HS-5 (cell line): ENCODE measurements at regions not wholly inside any gene's neighbourhood (a gene's known extent, or its start where the extent isn't known, plus 50 kb on each side); places are given as distances from the start of the nearest gene placed in this dataset.

Source experiments
- DNase-seq: peaks from one replicate; pipeline ENCODE4 v3.0.0-alpha.2; 2012; ENCODE audit warnings: low read depth

DNA sequence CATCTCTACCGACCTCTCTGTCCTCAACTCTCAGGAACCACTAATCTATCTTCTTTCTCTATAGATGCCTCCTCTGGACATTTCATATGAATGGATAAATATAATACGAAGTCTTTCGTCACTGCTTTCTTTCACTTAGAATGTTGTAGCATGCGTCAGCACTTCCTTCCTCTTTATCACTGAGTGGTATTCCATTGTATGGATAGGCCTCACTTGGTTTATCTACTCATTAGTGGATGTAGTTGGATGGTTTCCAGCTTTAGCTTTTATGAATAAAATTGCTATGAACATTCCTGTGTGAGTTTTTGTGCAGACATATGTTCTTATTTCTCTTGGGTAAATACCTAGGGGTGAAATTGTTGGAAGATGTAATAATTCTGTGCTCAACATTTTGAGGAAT, 528.2 kb upstream of the FAT1 start:
- DNase-seq, result peak; percentile 38

DNA sequence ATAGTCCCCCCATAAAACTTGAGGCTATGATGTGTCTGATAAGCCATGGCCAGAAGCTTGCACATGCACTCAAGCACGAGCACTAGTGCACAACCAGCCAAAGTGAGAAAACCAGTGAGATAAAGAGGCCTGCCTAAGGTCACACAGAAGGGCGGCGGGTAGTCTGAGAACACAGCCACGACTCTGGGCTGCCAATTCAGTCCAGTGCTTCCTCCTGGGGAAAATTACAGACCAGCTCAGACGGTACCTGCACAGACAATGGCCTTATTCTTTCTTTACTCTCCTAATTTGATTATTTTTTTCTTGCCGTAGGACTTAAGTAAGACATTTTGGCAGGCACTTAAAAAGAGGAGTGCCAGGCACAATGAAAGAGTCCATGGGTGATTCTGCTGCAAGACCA, 533.2 kb upstream of the FAT1 start:
- no peak for DNase-seq

DNA sequence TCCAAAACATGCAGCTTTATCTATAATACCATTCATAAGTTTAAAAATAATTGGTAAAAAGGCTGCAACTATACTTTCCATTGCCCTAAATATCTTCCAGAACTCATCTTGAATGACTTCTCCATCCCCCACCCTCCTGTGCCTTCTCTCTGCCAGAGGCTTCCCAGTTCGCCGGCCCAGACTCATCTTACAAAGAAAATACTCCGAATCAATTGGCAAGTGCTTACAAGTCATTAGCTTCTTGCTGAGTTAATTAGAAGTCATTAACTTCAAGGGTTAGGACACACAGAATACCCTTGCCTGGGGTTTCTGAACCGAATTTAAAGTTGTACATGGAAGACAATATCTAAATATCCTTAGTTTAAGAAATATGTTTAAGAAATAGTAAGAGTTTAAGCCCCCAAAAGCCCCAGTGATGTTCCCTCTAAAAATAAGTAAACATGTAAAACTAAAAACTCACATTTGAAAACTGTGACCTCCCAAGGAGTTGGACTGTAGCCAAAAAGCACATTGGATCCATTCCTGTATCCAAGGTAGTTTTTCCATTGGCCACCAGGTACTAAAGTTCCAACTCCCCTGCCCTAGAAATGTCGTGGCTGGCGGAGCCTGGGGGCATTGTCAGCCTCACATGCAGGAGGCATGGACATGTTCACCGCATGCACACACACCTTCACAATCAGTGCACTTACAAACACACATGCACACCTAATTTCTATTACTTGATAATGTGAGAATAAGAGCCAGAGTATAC, 535.2 kb upstream of the FAT1 start:
- DNase-seq, result no peak

DNA sequence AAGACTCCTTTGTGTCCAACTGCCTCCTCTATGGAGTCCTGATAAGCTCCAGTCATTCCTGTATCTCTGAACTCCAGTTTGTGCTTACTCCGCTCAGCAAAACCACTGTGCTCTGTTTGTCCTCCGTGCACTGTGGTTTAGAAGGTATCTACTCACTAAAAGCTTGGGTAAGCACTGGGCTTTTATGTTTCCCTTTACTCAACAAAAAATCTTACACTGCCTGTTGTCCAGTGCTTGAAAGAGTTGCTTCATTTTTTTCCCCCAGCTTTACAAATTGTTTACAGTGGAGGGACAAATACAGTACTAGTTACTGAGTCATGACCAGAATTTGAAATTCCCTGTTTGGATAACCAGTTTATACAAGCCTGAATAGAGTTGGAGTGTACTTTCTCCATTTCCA, 545.3 kb upstream of the FAT1 start:
- DNase-seq, result no peak

DNA sequence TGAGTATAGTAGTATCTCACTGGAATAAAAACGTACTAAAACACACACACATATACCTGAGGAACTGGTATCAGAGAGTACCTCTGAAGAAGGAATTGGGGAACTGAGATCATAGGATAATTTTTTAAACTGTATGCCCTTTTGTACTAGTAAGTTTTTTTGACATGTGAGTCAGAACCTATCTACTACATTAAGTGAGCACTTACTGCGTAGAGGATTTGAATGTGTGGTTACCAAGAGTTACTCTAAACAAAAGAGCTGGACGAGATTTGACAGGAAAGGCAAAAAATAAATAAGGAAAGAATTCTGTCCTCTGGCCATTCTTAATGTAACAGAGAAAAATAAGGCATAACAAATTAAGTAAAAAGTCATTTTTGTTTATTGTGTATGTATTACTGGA, 546.5 kb upstream of the FAT1 start:
- DNase-seq, result no peak

DNA sequence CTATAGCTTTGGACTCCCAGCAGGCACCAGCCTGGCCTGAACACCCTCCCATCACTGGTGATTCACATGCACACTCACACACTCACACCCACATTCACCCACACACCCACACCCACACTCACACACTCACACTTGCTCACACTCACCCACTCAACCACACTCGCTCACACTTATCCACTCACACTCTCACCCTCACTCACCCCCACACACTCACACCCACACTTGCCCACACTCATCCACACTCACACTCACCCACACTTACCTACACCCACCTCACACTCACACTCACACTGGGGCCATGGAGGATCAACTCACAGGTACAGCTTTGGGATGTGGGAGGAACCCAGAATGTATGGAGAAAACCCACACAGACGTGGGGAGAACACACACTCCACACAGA, 548.2 kb upstream of the FAT1 start:
- no peak for DNase-seq

DNA sequence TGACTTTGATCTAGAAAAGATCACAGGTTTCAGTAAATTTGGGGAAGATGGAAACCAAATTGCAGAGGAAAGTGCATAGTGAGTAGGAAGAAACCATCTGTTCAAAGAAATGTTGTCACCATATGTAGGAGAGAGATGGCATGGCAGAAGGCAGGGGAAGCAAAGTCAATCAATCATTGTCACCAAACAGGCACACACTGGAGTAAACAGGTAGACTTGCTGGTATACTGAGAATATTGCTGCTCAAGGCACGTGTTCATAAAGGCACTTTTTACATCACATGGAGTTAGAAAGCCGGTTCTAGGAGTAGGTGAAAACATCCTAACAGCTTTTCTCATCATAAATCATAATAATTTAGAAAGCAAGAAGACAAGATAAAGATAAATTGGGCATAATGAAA, 550.5 kb upstream of the FAT1 start:
- no peak for DNase-seq

DNA sequence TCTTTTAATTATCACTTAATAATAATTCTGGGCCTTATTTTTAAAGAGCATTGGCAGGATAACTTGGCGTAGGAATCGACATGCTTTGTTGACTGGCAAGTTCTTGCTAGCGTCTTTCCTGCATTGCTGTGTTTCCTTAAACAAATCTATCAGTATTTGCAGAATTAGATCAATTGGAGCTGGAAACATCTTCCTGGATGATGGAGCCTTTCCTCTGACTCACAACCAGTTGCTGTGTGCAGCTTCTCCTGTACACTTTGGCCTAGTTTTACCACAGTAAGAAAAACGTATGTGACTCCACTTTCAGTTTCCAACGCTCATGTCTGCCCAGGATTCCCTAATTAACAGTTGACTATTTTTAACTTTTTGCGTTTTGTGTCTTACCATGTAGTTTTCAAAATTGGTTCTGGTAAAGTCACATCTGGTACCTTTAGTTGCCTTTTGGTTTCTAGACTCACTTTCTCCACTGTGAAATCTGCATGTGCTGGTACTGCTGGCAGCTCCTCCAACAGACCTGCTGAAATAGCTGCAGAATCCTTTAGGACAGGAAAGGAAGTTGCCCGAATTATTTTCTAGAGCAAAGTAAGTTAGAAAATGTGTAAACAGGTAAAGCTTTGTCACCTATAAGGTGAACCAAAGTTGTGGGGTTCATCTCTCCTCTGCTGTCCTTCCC, 553.2 kb upstream of the FAT1 start:
- DNase-seq, result no peak

DNA sequence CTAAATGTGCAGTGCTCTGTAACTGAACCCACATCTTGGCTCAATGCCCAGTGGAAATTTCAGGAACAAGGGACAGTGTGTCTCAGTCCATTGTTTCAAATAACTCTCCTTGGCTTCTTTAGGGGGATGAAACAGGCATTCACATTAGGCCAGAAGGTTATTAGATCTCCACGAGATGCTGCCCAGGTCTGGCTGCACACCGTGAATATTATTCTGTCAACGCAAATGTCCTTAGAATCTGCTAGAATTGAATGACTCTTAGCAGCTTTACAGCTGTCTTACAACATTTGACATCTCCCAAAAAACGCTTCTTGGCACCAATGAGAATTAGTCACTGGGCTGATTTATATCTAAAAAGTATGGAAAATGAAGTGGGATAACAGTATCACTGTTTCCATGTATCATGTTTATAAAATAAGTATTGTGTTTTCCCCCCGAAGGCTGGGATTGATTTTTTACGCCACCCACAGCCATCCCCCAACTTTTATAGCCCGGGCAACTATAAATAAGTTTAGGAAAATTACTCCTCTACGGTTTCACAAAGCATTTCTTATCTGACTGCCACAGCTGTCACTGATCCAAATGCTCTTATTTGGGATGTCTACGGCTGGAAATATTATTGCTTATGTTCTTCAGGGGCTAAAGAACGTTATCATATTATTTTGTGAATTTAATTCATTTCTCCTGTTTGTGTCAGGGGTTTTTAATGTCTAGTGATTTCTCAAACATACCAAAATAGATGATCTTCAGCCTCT, 559.7 kb upstream of the FAT1 start:
- no peak for DNase-seq

DNA sequence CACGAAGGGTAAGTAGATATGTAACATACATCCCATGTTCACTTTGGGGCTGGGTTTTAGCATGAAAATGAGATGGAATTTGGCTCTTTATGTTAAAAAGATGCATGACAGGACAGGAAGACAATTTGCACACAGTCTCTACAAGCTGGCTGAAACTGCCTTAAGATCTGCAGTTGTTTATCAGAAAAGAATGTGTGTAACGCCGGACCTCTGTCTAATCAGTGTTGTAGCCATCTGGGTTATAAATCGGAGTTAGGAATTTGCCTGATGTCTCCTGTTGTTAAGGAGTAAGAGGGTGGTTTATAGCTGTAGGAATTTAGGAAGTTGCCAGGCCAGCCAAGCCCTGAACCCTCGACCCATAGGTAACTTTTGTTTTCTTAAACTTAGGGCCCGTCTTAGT, 562.9 kb upstream of the FAT1 start:
- no peak for DNase-seq

DNA sequence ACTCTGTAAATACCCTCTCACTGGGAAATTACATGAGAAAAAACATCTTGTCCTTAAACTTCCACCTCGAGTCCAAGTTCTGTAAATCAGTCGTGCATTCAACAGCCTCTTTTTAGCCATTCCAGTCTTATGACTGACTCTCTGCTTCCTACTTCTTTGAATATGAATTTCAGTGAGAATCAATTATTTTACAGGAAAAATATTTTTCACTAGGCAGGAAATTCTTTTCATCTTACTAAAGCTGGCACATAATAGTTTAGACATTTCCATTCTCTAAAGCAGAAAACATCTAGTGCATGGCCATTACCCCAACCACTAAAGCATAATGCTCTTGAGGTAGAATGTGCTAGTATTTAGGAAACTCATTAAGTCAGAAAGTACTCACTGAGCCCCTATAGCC, 565.7 kb upstream of the FAT1 start:
- peak; percentile 13 for DNase-seq

DNA sequence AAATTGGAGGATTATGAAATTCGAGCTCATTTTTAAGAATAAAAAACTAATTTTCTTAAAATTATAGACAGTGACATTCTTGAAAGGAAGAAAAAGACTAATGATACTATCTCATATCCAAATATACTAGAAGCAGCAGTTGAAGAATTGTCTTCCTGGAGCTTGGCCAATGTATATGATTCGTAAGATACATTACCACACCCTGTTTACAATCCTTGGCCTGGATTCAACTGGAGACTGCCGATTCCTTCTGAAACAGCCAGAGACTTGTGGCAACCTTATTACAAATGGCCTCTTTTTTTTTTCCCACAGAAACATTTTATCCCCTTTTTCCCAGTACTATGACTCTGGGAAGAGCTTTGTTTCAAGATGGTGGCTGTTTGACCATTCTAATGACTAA, 571.2 kb upstream of the FAT1 start:
- DNase-seq, result peak; percentile 40

DNA sequence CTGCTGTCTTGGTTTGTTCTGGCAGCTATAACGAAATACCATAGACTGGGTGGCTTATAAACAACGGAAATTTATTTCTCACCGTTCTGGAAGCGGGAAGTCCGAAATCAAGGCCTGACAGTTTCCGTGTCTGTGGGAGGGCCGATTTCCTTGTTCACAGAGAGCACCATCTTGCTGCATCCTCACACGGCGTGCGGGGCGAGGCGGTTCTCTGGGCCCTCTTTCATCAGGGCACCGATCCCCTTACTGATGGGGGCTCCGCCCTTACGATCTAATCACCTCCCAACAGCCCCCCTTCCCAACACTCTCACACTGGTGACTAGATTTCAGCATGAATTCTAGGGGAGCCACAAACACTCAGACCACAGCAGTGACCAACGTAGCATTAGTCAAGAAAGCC, 578.3 kb upstream of the FAT1 start:
- DNase-seq, result no peak

DNA sequence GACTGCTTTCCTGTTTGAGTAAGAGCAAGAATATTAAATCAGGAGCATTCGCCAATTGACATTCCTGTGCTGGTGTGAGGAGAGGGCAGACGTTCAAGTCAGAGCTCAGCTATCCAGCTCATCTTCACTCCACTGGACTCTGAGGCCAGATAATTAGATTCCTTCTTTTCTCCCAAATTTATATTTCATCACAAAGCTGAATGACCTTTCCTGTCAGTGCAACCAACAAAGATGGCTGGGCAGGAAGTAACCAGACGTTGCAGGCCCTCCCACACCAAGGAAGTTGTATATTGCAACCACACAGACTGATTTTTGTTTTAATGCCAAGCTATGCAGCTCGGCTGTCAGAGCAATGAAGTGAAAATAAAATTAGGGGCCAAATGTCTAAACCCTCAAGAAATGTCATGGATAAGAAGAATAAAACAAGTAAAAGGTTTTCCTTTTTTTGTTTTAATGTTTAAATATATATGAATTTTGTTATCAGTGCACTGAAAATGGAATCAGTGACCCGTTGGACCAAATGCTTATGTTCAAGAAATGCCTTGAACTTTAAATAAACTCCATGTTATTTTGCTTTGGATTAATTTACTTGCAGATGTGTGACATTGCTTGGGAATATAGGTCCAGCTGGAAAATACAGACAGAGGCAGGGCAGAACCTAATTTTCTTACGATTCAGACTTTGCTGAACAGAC, 578.9 kb upstream of the FAT1 start:
- DNase-seq, result no peak

DNA sequence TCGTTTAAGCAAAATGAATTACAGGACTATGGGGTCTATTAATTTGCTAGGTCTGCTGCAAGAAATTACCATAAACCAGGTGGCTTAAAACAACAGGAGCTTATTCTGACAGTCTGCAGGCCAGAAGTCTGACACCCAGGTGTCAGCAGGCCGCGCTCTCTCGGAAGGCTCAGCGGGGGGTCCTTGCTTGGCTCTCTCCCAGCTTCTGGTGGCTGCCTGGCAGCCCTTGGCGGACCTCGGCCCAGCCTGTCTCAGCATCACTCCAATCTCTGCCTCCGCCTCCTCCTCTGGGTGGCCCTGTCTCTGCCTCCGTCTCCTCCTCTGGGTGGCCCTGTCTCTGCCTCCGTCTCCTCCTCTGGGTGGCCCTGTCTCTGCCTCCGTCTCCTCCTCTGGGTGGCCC, 580.5 kb upstream of the FAT1 start:
- DNase-seq, result no peak

DNA sequence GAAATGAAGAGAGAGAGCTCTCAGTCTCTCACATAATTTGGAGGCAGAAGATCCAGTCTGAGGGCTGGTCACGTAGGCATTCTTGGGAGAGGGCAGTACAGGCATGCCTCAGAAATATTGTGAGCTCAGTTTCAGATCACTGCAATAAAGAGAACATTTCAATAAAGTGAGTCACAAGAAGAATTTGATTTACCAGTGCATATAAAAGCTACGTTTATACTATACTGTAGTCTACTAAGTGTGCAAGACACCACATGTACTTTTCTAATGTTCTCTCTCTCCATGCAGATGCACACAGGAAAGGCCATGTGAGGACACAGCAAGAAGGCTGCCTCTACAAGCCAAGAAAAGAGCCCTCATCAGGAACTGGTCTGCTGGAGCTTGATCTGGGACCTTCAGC, 583.5 kb upstream of the FAT1 start:
- no peak for DNase-seq

DNA sequence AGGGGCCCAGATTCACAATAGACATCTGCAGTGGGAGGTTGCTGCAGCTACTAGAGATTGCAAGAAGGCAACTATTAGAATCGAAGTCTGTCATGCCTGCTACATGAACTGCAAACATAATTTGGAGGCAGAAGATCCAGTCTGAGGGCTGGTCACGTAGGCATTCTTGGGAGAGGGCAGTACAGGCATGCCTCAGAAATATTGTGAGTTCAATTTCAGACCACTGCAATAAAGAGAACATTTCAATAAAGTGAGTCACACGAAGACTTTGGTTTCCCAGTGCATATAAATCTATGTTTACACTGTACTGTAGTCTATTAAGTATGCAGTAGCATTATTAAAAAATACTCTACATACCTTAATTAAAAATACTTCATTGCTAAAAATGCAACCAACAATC, 585.8 kb upstream of the FAT1 start:
- no peak for DNase-seq

DNA sequence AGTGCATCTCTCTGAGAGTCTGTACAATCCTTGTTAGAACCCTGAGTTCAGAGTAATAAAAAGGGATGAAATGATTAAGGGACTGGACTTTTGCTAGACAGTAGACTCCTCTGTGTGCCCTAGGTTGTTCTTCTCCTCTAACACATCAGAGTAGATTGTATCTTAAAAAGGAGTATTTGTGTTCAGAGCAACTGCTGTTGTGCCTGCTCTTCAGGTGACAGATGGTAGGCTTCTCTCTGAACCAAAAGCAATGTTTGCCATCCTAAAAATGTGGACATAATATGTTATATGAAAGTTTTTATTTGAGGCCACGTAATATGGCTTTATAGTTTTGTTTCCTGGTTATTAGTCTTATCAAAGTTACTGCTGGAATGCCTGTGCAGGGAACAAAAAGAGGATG, 588.6 kb upstream of the FAT1 start:
- DNase-seq, result no peak

DNA sequence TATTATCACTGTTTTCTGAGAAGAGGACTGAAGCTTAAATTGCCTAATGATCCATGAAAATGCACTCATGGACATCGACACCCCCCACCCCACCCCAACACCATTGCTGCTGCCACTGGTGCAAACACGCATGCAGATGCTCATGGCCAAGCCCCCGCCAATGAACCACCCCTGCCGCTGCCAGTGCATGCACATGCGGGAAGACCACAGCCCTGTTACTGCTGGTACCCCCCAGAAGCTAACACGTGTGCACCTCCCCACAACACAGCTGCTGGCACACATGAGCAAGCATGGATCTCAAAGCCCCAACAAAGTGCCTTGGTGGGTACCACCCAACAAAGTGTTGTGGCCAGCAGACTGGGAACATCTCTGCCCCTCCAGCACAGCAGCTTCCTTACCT, 594.1 kb upstream of the FAT1 start:
- no peak for DNase-seq

DNA sequence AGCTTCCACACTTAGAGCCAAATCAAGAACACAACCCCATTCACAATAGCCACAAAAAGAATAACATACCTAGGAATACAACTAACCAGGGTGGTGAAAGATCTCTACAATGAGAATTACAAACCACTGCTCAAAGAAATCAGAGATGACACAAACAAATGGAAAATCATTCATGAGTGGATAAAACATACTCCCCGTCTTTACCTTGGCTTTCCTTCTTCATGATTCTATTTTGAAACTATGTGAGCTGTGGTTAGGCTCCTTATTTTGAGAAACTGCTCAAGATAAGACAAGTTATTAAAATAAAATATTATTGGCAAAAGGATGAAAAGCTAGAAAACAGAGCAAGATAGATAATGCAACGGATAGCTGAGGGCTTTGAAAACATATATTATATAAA, 598.1 kb upstream of the FAT1 start:
- DNase-seq, result no peak

DNA sequence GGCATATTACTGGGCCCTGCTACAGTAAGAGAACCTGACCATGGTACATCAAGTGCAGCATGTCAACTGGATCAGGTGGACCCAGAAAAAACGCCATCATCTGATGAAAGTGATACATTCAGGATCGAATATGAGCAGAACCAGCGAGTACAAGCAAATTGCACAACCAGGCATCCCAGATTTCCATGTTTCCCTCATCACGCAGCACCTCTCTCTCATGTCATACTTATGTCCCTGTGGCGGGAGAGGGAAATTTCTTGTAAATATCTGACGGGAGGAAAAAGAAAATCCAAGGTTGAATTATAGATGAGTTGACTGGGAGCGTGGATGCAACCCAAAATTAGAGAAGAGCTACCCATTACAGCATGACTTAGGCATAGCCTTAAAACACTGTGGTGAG, 608.5 kb upstream of the FAT1 start:
- no peak for DNase-seq

DNA sequence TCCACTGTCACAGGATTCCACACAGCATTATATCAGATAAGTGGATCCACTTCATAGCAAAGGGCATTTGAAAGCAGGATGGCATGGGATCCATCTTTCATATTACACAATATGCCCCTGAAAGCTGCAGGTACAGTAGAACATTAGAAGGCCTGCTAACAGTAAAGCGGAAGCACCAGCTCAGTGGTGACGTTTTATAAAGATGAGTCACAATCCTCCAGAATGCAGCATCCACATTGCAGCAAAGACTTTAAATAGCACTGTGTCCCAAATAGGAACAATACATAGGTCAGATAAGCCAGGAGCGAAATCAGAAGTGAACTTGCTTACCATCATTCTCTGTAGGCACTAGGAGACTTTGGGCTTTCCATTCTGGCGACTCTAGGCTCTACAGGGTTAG, 609.5 kb upstream of the FAT1 start:
- no peak for DNase-seq

DNA sequence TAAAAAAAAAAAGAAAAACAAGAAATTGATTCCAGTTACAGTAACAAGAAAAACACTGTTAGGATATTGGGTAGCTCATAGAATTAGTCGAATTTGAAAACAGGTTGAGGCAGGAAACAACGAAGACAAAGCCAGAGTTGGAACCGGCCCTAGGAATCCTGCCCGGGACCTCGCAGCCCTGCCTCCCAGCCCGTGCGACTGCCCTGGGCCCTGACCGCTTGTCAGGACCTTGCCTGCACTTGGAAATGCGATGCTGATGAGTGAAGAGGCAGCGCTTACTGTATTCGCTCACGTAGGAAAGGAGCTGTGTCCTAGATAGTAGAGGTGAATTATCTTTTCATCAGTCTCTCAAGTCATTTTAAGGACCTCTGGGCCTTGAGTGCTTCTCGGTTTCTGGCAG, 611.7 kb upstream of the FAT1 start:
- DNase-seq, result no peak
